SK-N-SH treated with all-trans-retinoic acid at 6 μM for 48 hours (cell line): ENCODE measurements at regions not wholly inside any gene's neighbourhood (a gene's known extent, or its start where the extent isn't known, plus 50 kb on each side); places are given as distances from the start of the nearest gene placed in this dataset.

Source experiments
- ATAC-seq: fragments of 200-7000 bp; cut with Tn5 transposase; 3 replicates; pipeline ENCODE4 v1.9.1; 2020; ENCODE audit warnings: mild to moderate bottlenecking, moderate library complexity
- ARNTL ChIP-seq: fragments of 450-650 bp; formaldehyde crosslinking; IDR thresholded peaks from 2 replicates; pipeline ENCODE4 v1.5.0; 2020; ENCODE audit warnings: low read depth, mild to moderate bottlenecking, moderate library complexity, borderline replicate concordance
- BACH2 ChIP-seq: fragments of 250-450 bp; sonication (Bioruptor Pico); IDR thresholded peaks from 2 replicates; pipeline ENCODE4 v1.9.0; 2021; ENCODE audit warnings: mild to moderate bottlenecking, borderline replicate concordance
- CREB5 ChIP-seq: fragments of 250-450 bp; sonication (Bioruptor Pico); IDR thresholded peaks from 2 replicates; pipeline ENCODE4 v1.5.1; 2020; ENCODE audit warnings: low read depth, mild to moderate bottlenecking, moderate library complexity
- CSRNP3 ChIP-seq: fragments of 250-450 bp; sonication (Bioruptor Pico); IDR thresholded peaks from 2 replicates; pipeline ENCODE4 v1.5.1; 2021; ENCODE audit warnings: mild to moderate bottlenecking, moderate library complexity
- ESRRG ChIP-seq: fragments of 250-450 bp; sonication (Bioruptor Pico); IDR thresholded peaks from 2 replicates; pipeline ENCODE4 v1.6.1; 2021; ENCODE audit warnings: mild to moderate bottlenecking
- GLIS3 ChIP-seq: fragments of 250-450 bp; sonication (Bioruptor Pico); IDR thresholded peaks from 2 replicates; pipeline ENCODE4 v1.5.0; 2020; ENCODE audit warnings: mild to moderate bottlenecking, moderate library complexity
- ISL1 ChIP-seq: fragments of 250-450 bp; sonication (Bioruptor Pico); IDR thresholded peaks from 2 replicates; pipeline ENCODE4 v2.1.2; 2022; ENCODE audit warnings: mild to moderate bottlenecking, moderate library complexity
- OSR1 ChIP-seq: fragments of 250-450 bp; sonication (Bioruptor Pico); IDR thresholded peaks from 2 replicates; pipeline ENCODE4 v1.8.0; 2022; ENCODE audit warnings: moderate library complexity, mild to moderate bottlenecking, inconsistent platforms
- PPARA ChIP-seq: fragments of 250-450 bp; sonication (Bioruptor Pico); IDR thresholded peaks from 2 replicates; pipeline ENCODE4 v1.5.0; 2020; ENCODE audit warnings: mild to moderate bottlenecking, borderline replicate concordance
- RARB ChIP-seq: fragments of 250-450 bp; sonication (Bioruptor Pico); IDR thresholded peaks from 2 replicates; pipeline ENCODE4 v1.8.0; 2021; ENCODE audit warnings: mild to moderate bottlenecking, moderate library complexity
- SNAI2 ChIP-seq: fragments of 250-450 bp; sonication (Bioruptor Pico); IDR thresholded peaks from 2 replicates; pipeline ENCODE4 v1.5.0; 2020; ENCODE audit warnings: mild to moderate bottlenecking, moderate library complexity
- TCF4 ChIP-seq: fragments of 250-450 bp; sonication (Bioruptor Pico); IDR thresholded peaks from 2 replicates; pipeline ENCODE4 v1.8.0; 2021; ENCODE audit warnings: mild to moderate bottlenecking, moderate library complexity, borderline replicate concordance
- TOX ChIP-seq: fragments of 250-450 bp; sonication (Bioruptor Pico); IDR thresholded peaks from 2 replicates; pipeline ENCODE4 v1.8.0; 2021; ENCODE audit warnings: mild to moderate bottlenecking, moderate library complexity, borderline replicate concordance
- ZC3H10 ChIP-seq: fragments of 250-450 bp; sonication (Bioruptor Pico); IDR thresholded peaks from 2 replicates; pipeline ENCODE4 v1.5.1; 2021; ENCODE audit warnings: mild to moderate bottlenecking, moderate library complexity
- ZFP3 ChIP-seq: fragments of 250-450 bp; sonication (Bioruptor Pico); IDR thresholded peaks from 2 replicates; pipeline ENCODE4 v1.5.0; 2020; ENCODE audit warnings: mild to moderate bottlenecking, moderate library complexity
- ZFP30 ChIP-seq: fragments of 450-650 bp; formaldehyde crosslinking; IDR thresholded peaks from 2 replicates; pipeline ENCODE4 v1.5.0; 2022; ENCODE audit warnings: mild to moderate bottlenecking, moderate library complexity
- ZNF70 ChIP-seq: fragments of 450-650 bp; formaldehyde crosslinking; IDR thresholded peaks from 2 replicates; pipeline ENCODE4 v1.5.0; 2020; ENCODE audit warnings: mild to moderate bottlenecking, moderate library complexity
- ZNF8 ChIP-seq: fragments of 450-650 bp; formaldehyde crosslinking; IDR thresholded peaks from 2 replicates; pipeline ENCODE4 v1.5.0; 2020; ENCODE audit warnings: mild to moderate bottlenecking, moderate library complexity
- TF ChIP-seq, protein P1 (sequence below): fragments of 250-450 bp; sonication (Bioruptor Pico); IDR thresholded peaks from 2 replicates; pipeline ENCODE4 v1.5.0; 2020; ENCODE audit warnings: mild to moderate bottlenecking, moderate library complexity
- TF ChIP-seq, protein P2 (sequence below): fragments of 250-450 bp; sonication (Bioruptor Pico); IDR thresholded peaks from 2 replicates; pipeline ENCODE4 v1.8.0; 2020; ENCODE audit warnings: mild to moderate bottlenecking, moderate library complexity, borderline replicate concordance

DNA sequence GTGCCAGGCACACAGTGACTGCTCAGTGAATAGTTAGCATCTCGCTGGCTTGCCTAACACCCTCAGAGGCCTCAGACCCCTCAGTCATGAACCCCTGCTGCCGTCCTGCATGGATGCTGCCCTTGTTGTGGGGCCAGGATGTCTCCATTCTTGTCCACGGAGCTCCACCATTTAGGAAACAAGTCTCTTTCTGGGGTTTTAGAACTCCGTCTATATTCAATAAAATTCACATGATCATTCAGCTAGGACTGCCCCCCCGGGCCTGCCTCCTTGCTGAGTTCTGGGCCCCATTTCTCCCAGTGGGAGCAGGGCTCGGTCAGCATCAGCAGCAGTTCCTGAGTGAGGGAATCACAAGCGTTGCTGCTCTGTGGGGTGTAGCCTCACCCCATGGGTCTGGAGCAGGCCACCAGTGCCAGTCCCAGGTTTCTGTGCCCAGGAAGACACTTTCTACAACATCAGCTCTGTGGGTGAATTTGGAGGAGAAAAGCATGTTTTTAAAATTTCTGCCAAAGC, 134.1 kb downstream of the RHOU start:
- ATAC-seq = no peak
- no peak for TF ChIP-seq CSRNP3 (CRISPR knock-in tag)
- TF ChIP-seq ZFP3 (CRISPR knock-in tag) = no peak
- no peak for TF ChIP-seq BACH2
- no peak for TF ChIP-seq ZNF70 (CRISPR knock-in tag)
- no peak for TF ChIP-seq CREB5 (CRISPR knock-in tag)
- no peak for TF ChIP-seq ESRRG
- TF ChIP-seq GLIS3 (CRISPR knock-in tag) = no peak
- TF ChIP-seq ISL1 = no peak
- TF ChIP-seq ARNTL (CRISPR knock-in tag) = no peak
- TF ChIP-seq, protein P1, sequence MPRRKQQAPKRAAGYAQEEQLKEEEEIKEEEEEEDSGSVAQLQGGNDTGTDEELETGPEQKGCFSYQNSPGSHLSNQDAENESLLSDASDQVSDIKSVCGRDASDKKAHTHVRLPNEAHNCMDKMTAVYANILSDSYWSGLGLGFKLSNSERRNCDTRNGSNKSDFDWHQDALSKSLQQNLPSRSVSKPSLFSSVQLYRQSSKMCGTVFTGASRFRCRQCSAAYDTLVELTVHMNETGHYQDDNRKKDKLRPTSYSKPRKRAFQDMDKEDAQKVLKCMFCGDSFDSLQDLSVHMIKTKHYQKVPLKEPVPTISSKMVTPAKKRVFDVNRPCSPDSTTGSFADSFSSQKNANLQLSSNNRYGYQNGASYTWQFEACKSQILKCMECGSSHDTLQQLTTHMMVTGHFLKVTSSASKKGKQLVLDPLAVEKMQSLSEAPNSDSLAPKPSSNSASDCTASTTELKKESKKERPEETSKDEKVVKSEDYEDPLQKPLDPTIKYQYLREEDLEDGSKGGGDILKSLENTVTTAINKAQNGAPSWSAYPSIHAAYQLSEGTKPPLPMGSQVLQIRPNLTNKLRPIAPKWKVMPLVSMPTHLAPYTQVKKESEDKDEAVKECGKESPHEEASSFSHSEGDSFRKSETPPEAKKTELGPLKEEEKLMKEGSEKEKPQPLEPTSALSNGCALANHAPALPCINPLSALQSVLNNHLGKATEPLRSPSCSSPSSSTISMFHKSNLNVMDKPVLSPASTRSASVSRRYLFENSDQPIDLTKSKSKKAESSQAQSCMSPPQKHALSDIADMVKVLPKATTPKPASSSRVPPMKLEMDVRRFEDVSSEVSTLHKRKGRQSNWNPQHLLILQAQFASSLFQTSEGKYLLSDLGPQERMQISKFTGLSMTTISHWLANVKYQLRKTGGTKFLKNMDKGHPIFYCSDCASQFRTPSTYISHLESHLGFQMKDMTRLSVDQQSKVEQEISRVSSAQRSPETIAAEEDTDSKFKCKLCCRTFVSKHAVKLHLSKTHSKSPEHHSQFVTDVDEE (CRISPR knock-in tag) = no peak
- no peak for TF ChIP-seq SNAI2 (CRISPR knock-in tag)
- TF ChIP-seq RARB (CRISPR knock-in tag) = no peak
- TF ChIP-seq ZNF8 = no peak
- TF ChIP-seq TOX (CRISPR knock-in tag) = no peak
- TF ChIP-seq PPARA = no peak
- no peak for TF ChIP-seq ZFP30 (CRISPR knock-in tag)
- TF ChIP-seq ZC3H10 (CRISPR knock-in tag) = no peak
- no peak for TF ChIP-seq OSR1
- TF ChIP-seq, protein P2, sequence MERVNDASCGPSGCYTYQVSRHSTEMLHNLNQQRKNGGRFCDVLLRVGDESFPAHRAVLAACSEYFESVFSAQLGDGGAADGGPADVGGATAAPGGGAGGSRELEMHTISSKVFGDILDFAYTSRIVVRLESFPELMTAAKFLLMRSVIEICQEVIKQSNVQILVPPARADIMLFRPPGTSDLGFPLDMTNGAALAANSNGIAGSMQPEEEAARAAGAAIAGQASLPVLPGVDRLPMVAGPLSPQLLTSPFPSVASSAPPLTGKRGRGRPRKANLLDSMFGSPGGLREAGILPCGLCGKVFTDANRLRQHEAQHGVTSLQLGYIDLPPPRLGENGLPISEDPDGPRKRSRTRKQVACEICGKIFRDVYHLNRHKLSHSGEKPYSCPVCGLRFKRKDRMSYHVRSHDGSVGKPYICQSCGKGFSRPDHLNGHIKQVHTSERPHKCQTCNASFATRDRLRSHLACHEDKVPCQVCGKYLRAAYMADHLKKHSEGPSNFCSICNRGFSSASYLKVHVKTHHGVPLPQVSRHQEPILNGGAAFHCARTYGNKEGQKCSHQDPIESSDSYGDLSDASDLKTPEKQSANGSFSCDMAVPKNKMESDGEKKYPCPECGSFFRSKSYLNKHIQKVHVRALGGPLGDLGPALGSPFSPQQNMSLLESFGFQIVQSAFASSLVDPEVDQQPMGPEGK = no peak

- ATAC-seq = no peak
- TF ChIP-seq ZFP30 (CRISPR knock-in tag) = no peak
- TF ChIP-seq, protein P1 (CRISPR knock-in tag) = no peak
- no peak for TF ChIP-seq ZC3H10 (CRISPR knock-in tag)
- no peak for TF ChIP-seq ESRRG
- no peak for TF ChIP-seq GLIS3 (CRISPR knock-in tag)
- no peak for TF ChIP-seq PPARA
These were observed 134.9 kb downstream of the RHOU start for GRCh38 chr1:228870041-228870713.

DNA sequence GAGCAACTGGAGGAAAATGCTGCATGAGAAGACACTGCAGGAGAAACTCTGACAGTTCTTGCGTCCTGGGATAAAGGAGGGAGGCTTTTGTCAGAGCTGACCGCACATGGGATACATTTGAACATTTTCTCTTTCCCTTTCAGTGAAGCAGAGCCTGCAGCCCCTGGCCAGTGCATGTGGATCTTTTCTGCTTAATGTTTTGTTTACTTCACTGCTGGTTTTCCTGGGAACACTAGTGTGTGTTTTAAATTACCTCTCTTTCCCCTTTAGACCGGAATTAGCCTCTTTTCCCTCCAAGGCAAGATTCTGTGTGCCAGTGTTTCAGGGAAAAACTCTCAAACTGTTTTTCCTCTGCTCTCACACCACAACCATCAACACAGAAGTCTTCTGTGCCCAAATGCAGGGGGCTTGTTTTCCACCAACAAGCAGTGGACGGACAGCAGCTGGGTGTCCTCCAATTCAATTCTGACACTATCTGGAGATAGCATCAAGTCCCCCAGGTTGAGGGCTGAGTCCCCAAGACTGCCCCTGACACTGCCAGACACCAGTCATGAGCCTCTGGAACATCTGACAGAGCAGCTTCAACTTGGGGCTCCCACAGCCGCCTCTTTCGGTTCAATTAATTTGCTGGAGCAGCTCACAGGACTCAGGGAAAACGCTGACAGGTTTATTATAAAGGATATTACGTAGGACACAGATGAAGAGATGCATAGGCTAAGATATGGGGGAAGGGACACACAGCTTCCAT, 136.2 kb downstream of the RHOU start:
- ATAC-seq = no peak

More for the DNA sequence above, 136.2 kb downstream of the RHOU start:
- TF ChIP-seq PPARA = no peak
- no peak for TF ChIP-seq ESRRG
- no peak for TF ChIP-seq TOX (CRISPR knock-in tag)
- TF ChIP-seq ZFP30 (CRISPR knock-in tag) = no peak
- TF ChIP-seq CSRNP3 (CRISPR knock-in tag) = no peak
- no peak for TF ChIP-seq ZNF8
- no peak for TF ChIP-seq TCF4 (CRISPR knock-in tag)
- no peak for TF ChIP-seq BACH2
- no peak for TF ChIP-seq CREB5 (CRISPR knock-in tag)
- TF ChIP-seq RARB (CRISPR knock-in tag) = no peak
- TF ChIP-seq, all 23 proteins: peak for 0
